Large intestine (tissue), 3 donors: ENCODE measurements at regions not wholly inside any gene's neighbourhood (a gene's known extent, or its start where the extent isn't known, plus 50 kb on each side); places are given as distances from the start of the nearest gene placed in this dataset.

Experiments
- DNase-seq, 2 donors: peaks; one replicate each; pipeline versions ENCODE4 v3.0.0 to v3.0.0-alpha.2; 2013
- H3K27ac ChIP-seq: one replicate; pipeline ENCODE4 v1.5.1; 2013; ENCODE audit warnings: low read length
- H3K27me3 ChIP-seq: 2 replicates; pipeline ENCODE4 v1.6.1; 2013; ENCODE audit warnings: low read length; ENCODE audit not compliant: control insufficient read depth, insufficient read depth
- H3K36me3 ChIP-seq: 2 replicates; pipeline ENCODE4 v1.6.1; 2013; ENCODE audit warnings: low read length; ENCODE audit not compliant: control insufficient read depth, insufficient read depth
- H3K4me1 ChIP-seq: one replicate; pipeline ENCODE4 v1.6.1; 2013; ENCODE audit warnings: low read length; ENCODE audit not compliant: control insufficient read depth, insufficient read depth
- H3K4me3 ChIP-seq: one replicate; pipeline ENCODE4 v1.5.1; 2013; ENCODE audit warnings: low read length
- H3K9me3 ChIP-seq: one replicate; pipeline ENCODE4 v1.6.1; 2013; ENCODE audit warnings: mild to moderate bottlenecking, low read depth, low read length, moderate library complexity; ENCODE audit not compliant: control insufficient read depth
- WGBS: methylation state at CpG from one replicate; pipeline ENCODE4 v1.1.5; 2013; ENCODE audit warnings: low lambda C conversion rate; ENCODE audit not compliant: insufficient coverage; 5-methylcytosine and 5-hydroxymethylcytosine counted together

DNA sequence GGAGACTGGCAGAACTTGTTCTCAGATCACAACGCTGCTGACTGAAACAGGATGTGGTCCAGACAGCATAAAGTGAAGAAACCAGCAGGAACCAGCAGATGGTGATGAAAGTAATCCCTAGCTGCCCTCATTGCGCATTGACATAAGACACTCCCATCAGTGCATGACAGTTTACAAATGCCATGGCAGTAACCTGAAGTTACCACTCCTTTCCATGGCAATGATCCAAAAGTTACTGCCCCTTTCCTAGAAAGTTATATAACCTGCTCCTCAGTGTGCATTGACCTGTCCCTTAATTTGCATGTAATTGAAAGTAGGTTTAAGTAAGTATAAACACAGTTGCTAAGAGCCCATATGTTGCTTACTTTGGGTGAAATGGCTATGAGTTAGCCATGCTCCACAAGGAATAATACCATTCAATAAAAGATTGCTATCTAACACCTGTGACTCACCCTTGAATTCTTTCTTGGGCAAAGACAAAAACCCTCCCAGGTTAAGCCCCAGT lies 149.1 kb upstream of the CD96 start:
- Histone ChIP-seq H3K9me3 (no peaks in the 10 kb centered on the region), H3K27ac (no peak overlapping the region), H3K4me1 (no peaks in the 10 kb centered on the region), H3K36me3 (no peaks in the 10 kb centered on the region), H3K27me3 (no peaks in the 10 kb centered on the region), H3K4me3 (no peak overlapping the region)
- DNase-seq, result no peak
- no CpG with 5 or more reads among the region's 2 CpGs for WGBS

DNA sequence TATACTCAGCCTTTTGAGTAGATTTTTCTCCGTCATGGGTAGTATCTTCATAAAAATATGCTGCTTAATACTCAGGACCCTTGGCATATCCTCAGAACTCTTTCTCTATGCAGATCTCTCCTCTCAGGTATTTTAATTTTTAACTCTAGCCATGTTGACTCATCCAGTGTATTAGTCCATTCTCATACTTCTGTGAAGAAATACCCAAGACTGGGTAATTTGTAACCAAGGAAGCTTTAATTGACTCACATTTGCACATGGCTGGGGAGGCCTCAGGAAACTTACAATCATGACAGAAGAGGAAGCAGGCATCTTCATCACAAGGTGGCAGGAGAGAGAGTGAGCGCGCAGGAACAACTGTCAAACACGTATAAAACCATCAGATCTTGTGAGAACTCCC lies 129.3 kb upstream of the CD96 start:
- no peak overlapping the region for H3K4me3 ChIP-seq
- DNase-seq, result no peak
- H3K27me3 ChIP-seq, result no peaks in the 10 kb centered on the region
- H3K9me3 ChIP-seq, result no peaks in the 10 kb centered on the region
- no peak overlapping the region for H3K27ac ChIP-seq
- H3K4me1 ChIP-seq, result no peaks in the 10 kb centered on the region
- H3K36me3 ChIP-seq, result no peaks in the 10 kb centered on the region
- WGBS, result no CpG with 5 or more reads among the region's 4 CpGs

DNA sequence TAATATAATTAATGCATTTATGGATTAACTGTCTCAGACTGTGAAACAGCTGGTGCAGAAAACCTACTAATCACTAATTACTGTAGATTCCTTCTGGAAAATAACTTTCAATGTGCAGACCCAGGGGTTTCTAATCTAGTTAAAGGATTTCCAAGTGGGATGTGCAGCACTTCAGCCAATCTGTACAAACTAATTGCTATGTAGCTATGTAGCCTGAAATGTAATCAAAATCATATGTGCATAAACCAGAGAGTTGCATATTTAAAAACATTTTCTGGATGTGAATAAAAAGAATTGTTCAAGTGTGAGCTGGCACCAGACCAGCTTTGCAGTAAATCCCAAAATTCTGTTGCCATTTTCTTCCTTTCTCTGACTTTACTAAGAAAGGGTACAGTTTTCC lies 127.5 kb upstream of the CD96 start:
- H3K27me3 ChIP-seq, result no peaks in the 10 kb centered on the region
- DNase-seq, result no peak
- no peaks in the 10 kb centered on the region for H3K9me3 ChIP-seq
- no peaks in the 10 kb centered on the region for H3K36me3 ChIP-seq
- no peak overlapping the region for H3K4me3 ChIP-seq
- no peaks in the 10 kb centered on the region for H3K4me1 ChIP-seq
- no peak overlapping the region for H3K27ac ChIP-seq

DNA sequence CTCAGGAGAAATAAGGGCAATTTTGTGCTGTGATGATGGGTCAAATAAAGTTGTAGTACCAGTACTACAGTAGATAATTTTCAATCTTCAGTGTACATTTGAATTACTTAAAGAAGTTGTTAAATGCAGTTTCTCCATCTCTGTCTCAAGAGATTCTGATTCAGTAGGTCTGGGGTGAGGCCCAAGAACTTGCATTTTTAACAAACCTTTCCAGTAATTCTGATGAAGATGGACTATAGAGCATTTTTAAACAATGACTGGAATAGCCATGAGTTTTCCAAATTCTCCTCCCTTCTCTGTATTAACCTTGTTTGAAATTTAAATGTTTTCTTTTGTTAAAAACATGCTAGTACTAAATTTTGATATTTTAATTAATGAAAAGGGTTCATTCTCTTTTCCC lies 127.0 kb upstream of the CD96 start:
- H3K4me1 ChIP-seq, result no peaks in the 10 kb centered on the region
- H3K36me3 ChIP-seq, result no peaks in the 10 kb centered on the region
- H3K27ac ChIP-seq, result no peak overlapping the region
- H3K27me3 ChIP-seq, result no peaks in the 10 kb centered on the region
- no peaks in the 10 kb centered on the region for H3K9me3 ChIP-seq
- no peak for DNase-seq
- H3K4me3 ChIP-seq, result no peak overlapping the region

DNA sequence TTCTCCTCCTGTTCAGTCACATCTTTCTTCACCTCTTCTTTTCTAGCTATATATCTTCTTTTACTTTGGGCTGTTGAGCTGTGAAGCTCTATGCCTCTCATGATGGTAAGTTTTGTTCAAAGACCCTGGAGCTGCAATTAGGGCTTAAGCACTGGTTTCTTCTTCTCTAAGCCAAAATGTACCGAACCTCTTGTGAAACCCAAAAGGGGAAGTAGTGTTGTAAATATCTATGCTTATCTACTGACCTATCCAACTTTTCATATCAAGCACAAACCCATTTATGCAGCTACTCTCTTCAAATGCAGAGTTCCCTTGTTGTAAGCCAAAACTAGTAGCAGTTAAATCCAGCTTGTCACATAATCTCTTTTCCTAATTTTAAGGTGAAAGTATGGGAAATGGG lies 123.6 kb upstream of the CD96 start:
- Histone ChIP-seq H3K36me3 (no peaks in the 10 kb centered on the region), H3K4me3 (no peak overlapping the region), H3K9me3 (no peaks in the 10 kb centered on the region), H3K27ac (no peak overlapping the region), H3K27me3 (no peaks in the 10 kb centered on the region), H3K4me1 (no peaks in the 10 kb centered on the region)
- no peak for DNase-seq
- no CpG with 5 or more reads among the region's 1 CpG for WGBS

DNA sequence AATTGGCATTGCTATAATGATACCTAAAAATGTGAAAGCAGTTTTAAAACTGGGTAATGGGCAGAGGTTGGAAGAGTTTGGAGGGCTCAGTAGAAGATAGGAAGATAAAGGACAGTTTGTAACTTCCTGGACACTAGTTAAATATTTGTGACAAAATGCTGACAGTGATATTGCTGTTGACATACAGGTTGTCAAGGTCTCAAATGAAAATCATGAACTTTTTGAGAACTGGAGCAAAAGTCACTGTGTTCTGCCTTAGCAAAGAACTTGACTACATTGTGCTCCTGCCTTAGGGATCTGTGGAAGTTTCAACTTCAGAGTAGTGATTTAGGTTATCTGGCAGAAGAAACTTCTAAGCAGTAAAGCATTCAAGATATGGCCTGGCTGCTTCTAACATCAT lies 113.7 kb upstream of the CD96 start:
- Histone ChIP-seq H3K36me3 (no peaks in the 10 kb centered on the region), H3K4me3 (no peak overlapping the region), H3K9me3 (no peaks in the 10 kb centered on the region), H3K4me1 (no peaks in the 10 kb centered on the region), H3K27me3 (no peaks in the 10 kb centered on the region), H3K27ac (no peak overlapping the region)
- no peak for DNase-seq

DNA sequence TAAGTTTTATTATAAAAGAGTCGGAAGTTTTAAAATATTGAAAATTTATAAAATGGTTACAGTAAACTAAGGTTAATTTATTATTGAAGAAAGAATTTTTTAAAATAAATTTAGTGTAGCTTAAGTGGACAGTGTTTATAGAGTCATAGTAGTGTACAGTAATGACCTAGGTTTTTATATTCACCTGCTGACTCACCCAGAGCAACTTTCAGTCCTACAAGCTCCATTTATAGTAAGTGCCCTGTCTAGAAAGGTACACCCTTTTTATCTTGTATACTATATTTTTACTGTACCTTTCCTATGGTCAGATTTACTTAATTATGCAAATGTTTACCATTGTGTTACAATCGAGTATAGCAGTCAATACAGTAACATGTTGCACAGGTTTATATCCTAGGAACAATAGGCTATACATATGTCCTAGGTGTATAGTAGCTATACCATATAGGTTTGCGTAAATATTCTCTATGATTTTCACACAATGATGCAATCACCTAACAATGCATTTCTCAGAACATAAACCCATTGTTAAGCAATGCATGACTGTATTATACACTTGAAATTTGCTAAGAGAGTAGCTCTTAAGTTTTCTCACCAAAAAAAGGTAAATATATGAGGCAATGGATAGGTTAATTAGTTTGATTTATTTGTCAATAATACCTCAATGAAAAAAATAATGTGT lies 106.9 kb upstream of the CD96 start:
- H3K9me3 ChIP-seq, result no peaks in the 10 kb centered on the region
- no peak overlapping the region for H3K27ac ChIP-seq
- H3K27me3 ChIP-seq, result no peaks in the 10 kb centered on the region
- 93% methylated on average over 1 of the region's 3 CpGs for WGBS
- no peak overlapping the region for H3K4me3 ChIP-seq
- no peaks in the 10 kb centered on the region for H3K36me3 ChIP-seq
- H3K4me1 ChIP-seq, result no peaks in the 10 kb centered on the region
- no peak for DNase-seq

DNA sequence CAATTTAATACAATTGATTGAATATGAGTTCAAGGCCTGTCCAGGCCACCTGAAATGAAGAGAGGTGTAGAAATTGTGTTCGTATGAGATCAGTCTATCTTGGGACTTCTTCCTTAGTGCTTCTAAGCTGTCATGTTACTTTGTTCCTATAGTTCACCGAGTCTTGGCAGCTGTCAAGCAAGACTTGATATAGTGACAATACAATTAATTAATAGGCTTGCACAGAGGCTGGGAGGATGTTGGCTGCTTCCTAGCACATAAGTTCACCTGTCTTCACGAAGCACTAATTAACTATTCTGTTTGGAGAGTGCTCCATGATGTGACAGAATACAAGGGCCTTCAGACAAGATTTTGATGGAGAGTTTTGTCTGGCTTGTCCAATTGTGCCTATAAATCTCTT lies 103.7 kb upstream of the CD96 start:
- H3K27me3 ChIP-seq, result no peaks in the 10 kb centered on the region
- no peak overlapping the region for H3K4me3 ChIP-seq
- no peaks in the 10 kb centered on the region for H3K9me3 ChIP-seq
- no peak for DNase-seq
- no peaks in the 10 kb centered on the region for H3K36me3 ChIP-seq
- no peak overlapping the region for H3K27ac ChIP-seq
- no peaks in the 10 kb centered on the region for H3K4me1 ChIP-seq
- no CpG with 5 or more reads among the region's 3 CpGs for WGBS

DNA sequence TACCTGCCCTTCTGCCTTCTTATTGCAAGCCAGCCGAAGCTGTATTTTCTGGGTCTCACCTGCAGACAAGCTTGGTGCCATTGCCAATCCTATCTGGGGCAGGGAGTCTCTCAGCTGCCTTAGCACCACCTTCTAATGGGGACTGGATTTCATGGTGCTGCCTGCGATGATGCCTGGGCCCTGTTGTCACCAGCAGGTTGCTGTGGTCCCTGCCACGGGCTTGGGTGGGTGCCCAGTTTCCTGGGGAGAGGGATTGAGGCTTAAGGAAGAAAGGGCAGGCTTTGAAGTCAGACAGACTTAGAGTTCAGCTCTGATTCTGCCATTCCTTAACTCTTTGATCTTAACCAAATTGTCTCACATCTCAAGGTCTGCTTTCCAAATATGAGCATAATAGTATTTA lies 87.4 kb upstream of the CD96 start:
- Histone ChIP-seq H3K4me3 (no peak overlapping the region), H3K9me3 (no peaks in the 10 kb centered on the region), H3K4me1 (no peaks in the 10 kb centered on the region)

DNA sequence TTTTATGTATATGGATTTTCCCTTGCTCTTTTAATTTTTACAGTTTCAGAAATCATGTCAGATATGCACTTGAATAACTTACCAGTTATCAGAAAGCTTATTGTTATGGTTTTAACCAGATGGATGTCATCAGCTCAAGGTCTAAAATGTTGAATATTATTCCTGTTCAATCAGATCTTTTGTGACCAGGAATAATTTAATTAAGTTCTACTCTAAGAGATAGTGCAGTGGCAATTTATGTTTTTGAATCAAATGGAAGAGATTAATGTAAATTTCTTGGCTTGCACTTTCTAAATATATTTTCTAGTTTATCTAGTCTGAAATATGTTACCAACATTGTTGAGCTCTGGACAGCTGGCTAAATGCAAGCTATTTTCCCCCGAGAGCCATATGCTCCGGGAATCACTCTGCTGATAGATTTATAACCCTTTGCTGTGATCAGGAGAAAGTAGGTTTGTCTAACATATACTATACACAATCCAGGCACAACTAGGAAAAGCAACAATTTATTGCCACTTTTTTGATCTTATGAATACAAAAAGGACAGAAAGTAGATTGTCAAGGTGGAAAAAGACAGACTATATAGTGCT lies 76.8 kb upstream of the CD96 start:
- H3K4me3 ChIP-seq, result no peak overlapping the region
- H3K4me1 ChIP-seq, result no peaks in the 10 kb centered on the region
- no peaks in the 10 kb centered on the region for H3K36me3 ChIP-seq
- no peaks in the 10 kb centered on the region for H3K9me3 ChIP-seq
- no CpG with 5 or more reads among the region's 2 CpGs for WGBS
- DNase-seq, result no peak
- H3K27me3 ChIP-seq, result no peaks in the 10 kb centered on the region
- no peak overlapping the region for H3K27ac ChIP-seq

More for the DNA sequence above, 87.4 kb upstream of the CD96 start:
- Histone ChIP-seq H3K27me3 (no peaks in the 10 kb centered on the region), H3K27ac (no peak overlapping the region), H3K36me3 (no peaks in the 10 kb centered on the region)
- WGBS, result no CpG with 5 or more reads among the region's 3 CpGs
- DNase-seq, result no peak

DNA sequence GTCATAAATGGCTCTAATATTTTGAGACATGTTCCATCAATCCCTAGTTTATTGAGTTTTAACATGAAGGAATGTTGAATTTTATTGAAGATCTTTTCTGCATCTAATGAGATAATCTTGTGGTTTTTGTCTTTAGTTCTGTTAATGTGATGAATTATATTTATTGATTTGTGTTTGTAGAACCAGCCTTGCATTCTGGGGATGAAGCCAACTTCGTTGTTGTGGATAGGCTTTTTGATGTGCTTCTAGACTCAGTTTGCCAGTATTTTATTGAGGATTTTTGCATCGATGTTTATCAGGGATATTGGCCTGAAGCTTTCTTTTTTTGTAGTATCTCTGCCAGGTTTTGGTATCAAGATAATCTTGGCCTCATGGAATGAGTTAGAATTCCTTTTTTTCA lies 72.0 kb upstream of the CD96 start:
- no peaks in the 10 kb centered on the region for H3K4me1 ChIP-seq
- WGBS, result 100% methylated on average over 1 of the region's 2 CpGs
- H3K4me3 ChIP-seq, result no peak overlapping the region
- no peaks in the 10 kb centered on the region for H3K36me3 ChIP-seq
- H3K27me3 ChIP-seq, result no peaks in the 10 kb centered on the region
- no peak overlapping the region for H3K27ac ChIP-seq
- H3K9me3 ChIP-seq, result no peaks in the 10 kb centered on the region
- DNase-seq, result no peak
